Activated T-helper 1 cell treated with anti-CD3 and anti-CD28 coated beads, Interleukin-12 subunit alpha, Interleukin-12 subunit beta, Interleukin-2, Interleukin-4 antibody, amounts not matched to agents 30 ng/mL and 10 ng/mL and 1 ng/mL, durations not matched to agents 14 hours and 24 hours and 36 hours (primary cell): ENCODE measurements at regions not wholly inside any gene's neighbourhood (a gene's known extent, or its start where the extent isn't known, plus 50 kb on each side); places are given as distances from the start of the nearest gene placed in this dataset.

ENCODE experiments used
- DNase-seq: peaks from one replicate; pipeline ENCODE4 v3.0.0; 2021; ENCODE audit warnings: low spot score
- H3K27ac Mint-ChIP-seq: one replicate; pipeline ENCODE4 v1.8.0; 2021; ENCODE audit warnings: mild to moderate bottlenecking, mixed read lengths
- H3K27me3 Mint-ChIP-seq: one replicate; pipeline ENCODE4 v1.8.0; 2022; ENCODE audit warnings: mild to moderate bottlenecking, moderate library complexity, mixed read lengths; ENCODE audit not compliant: insufficient read depth
- H3K36me3 Mint-ChIP-seq: one replicate; pipeline ENCODE4 v1.8.0; 2021; ENCODE audit warnings: low read depth, mixed read lengths
- H3K4me1 Mint-ChIP-seq: one replicate; pipeline ENCODE4 v1.8.0; 2021; ENCODE audit warnings: low read depth, mixed read lengths
- H3K4me3 Mint-ChIP-seq: one replicate; pipeline ENCODE4 v1.8.0; 2021; ENCODE audit warnings: mild to moderate bottlenecking, moderate library complexity, mixed read lengths
- H3K9me3 Mint-ChIP-seq: one replicate; pipeline ENCODE4 v1.8.0; 2021; ENCODE audit warnings: mixed read lengths
- intact Hi-C: fragments of 100-400 bp; cut with micrococcal nuclease; formaldehyde crosslinking; loops from one replicate; pipeline ENCODE4 v1.15.1; 2024

- H3K27ac Mint-ChIP-seq: no peak overlapping the region
- peaks cover 4% of the 10 kb centered on the region for H3K27me3 Mint-ChIP-seq
- intact Hi-C loops: no loop called here
- no peaks in the 10 kb centered on the region for H3K36me3 Mint-ChIP-seq
- no peaks in the 10 kb centered on the region for H3K9me3 Mint-ChIP-seq
- H3K4me1 Mint-ChIP-seq: no peaks in the 10 kb centered on the region
- DNase-seq: no peak
- H3K4me3 Mint-ChIP-seq: no peak overlapping the region
Measured at GRCh38 chr13:59367467-59367866, 796.3 kb downstream of the DIAPH3 start.

- H3K36me3 Mint-ChIP-seq: no peaks in the 10 kb centered on the region
- peaks cover 4% of the 10 kb centered on the region for H3K27me3 Mint-ChIP-seq
- H3K4me3 Mint-ChIP-seq: no peak overlapping the region
- H3K9me3 Mint-ChIP-seq: no peaks in the 10 kb centered on the region
- H3K27ac Mint-ChIP-seq: no peak overlapping the region
- no peaks in the 10 kb centered on the region for H3K4me1 Mint-ChIP-seq
- DNase-seq: no peak
- intact Hi-C loops: no loop called here
Measured at GRCh38 chr13:59367904-59368303, 795.8 kb downstream of the DIAPH3 start.

- H3K36me3 Mint-ChIP-seq: no peaks in the 10 kb centered on the region
- intact Hi-C loops: no loop called here
- DNase-seq: no peak
Measured at GRCh38 chr13:59368693-59369092, 795.0 kb downstream of the DIAPH3 start.

GRCh38 chr13:59371229-59371628, 792.5 kb downstream of the DIAPH3 start:
- Mint-ChIP-seq H3K4me1 (no peaks in the 10 kb centered on the region), H3K27me3 (peaks cover 6% of the 10 kb centered on the region), H3K4me3 (no peak overlapping the region), H3K9me3 (no peaks in the 10 kb centered on the region), H3K27ac (no peak overlapping the region), H3K36me3 (no peaks in the 10 kb centered on the region)
- no peak for DNase-seq
- intact Hi-C loops: no loop called here

More at GRCh38 chr13:59368693-59369092, 795.0 kb downstream of the DIAPH3 start:
- H3K9me3 Mint-ChIP-seq: no peaks in the 10 kb centered on the region
- H3K4me3 Mint-ChIP-seq: no peak overlapping the region
- H3K27me3 Mint-ChIP-seq: peaks cover 4% of the 10 kb centered on the region
- H3K4me1 Mint-ChIP-seq: no peaks in the 10 kb centered on the region
- no peak overlapping the region for H3K27ac Mint-ChIP-seq

GRCh38 chr13:59373341-59373740, 790.4 kb downstream of the DIAPH3 start:
- Mint-ChIP-seq H3K36me3 (no peaks in the 10 kb centered on the region), H3K9me3 (no peaks in the 10 kb centered on the region), H3K4me3 (no peak overlapping the region), H3K27ac (no peak overlapping the region), H3K27me3 (peaks cover 6% of the 10 kb centered on the region), H3K4me1 (no peaks in the 10 kb centered on the region)
- intact Hi-C loops: no loop called here
- DNase-seq: no peak

GRCh38 chr13:59374691-59375090, 789.0 kb downstream of the DIAPH3 start:
- no peaks in the 10 kb centered on the region for H3K9me3 Mint-ChIP-seq
- no peak for DNase-seq
- H3K27me3 Mint-ChIP-seq: peaks cover 5% of the 10 kb centered on the region
- no peaks in the 10 kb centered on the region for H3K4me1 Mint-ChIP-seq
- no peak overlapping the region for H3K27ac Mint-ChIP-seq
- H3K36me3 Mint-ChIP-seq: no peaks in the 10 kb centered on the region
- H3K4me3 Mint-ChIP-seq: no peak overlapping the region
- intact Hi-C loops: no loop called here

- DNase-seq: no peak
- no peaks in the 10 kb centered on the region for H3K36me3 Mint-ChIP-seq
- H3K4me1 Mint-ChIP-seq: no peaks in the 10 kb centered on the region
- H3K27ac Mint-ChIP-seq: no peak overlapping the region
- intact Hi-C loops: no loop called here
- no peaks in the 10 kb centered on the region for H3K9me3 Mint-ChIP-seq
- H3K27me3 Mint-ChIP-seq: peaks cover 3% of the 10 kb centered on the region
- no peak overlapping the region for H3K4me3 Mint-ChIP-seq
Measured at GRCh38 chr13:59384154-59384553, 779.6 kb downstream of the DIAPH3 start.

- intact Hi-C loops: loop anchor here (1.0 to 5.0 kb wide), 5 partner anchors 287 to 1040 kb away; partner anchors contain the start of gene DIAPH3
- Mint-ChIP-seq H3K27ac (no peak overlapping the region), H3K27me3 (peaks cover 6% of the 10 kb centered on the region), H3K4me3 (no peak overlapping the region), H3K4me1 (no peaks in the 10 kb centered on the region), H3K36me3 (no peaks in the 10 kb centered on the region), H3K9me3 (no peaks in the 10 kb centered on the region)
- DNase-seq: peak; percentile 49
Measured at GRCh38 chr13:59391696-59392095, 772.0 kb downstream of the DIAPH3 start.

GRCh38 chr13:59392328-59392727, 771.4 kb downstream of the DIAPH3 start:
- intact Hi-C loops: loop anchor here (5.0 kb wide), 2 partner anchors 515 to 770 kb away; partner anchors contain the start of gene DIAPH3
- no peaks in the 10 kb centered on the region for H3K36me3 Mint-ChIP-seq
- H3K4me3 Mint-ChIP-seq: no peak overlapping the region
- no peak for DNase-seq
- H3K4me1 Mint-ChIP-seq: no peaks in the 10 kb centered on the region
- H3K27me3 Mint-ChIP-seq: peaks cover 5% of the 10 kb centered on the region
- H3K27ac Mint-ChIP-seq: no peak overlapping the region
- H3K9me3 Mint-ChIP-seq: no peaks in the 10 kb centered on the region

- Mint-ChIP-seq H3K9me3 (no peaks in the 10 kb centered on the region), H3K4me1 (no peaks in the 10 kb centered on the region), H3K27ac (no peak overlapping the region), H3K36me3 (no peaks in the 10 kb centered on the region), H3K27me3 (peaks cover 6% of the 10 kb centered on the region), H3K4me3 (no peak overlapping the region)
- intact Hi-C loops: loop anchor here (5.0 kb wide), 2 partner anchors 513 to 768 kb away; partner anchors contain the start of gene DIAPH3
- no peak for DNase-seq
Measured at GRCh38 chr13:59394496-59394895, 769.2 kb downstream of the DIAPH3 start.

GRCh38 chr13:59398127-59398526, 765.6 kb downstream of the DIAPH3 start:
- intact Hi-C loops: no loop called here
- Mint-ChIP-seq H3K27me3 (peaks cover 3% of the 10 kb centered on the region), H3K4me1 (no peaks in the 10 kb centered on the region), H3K9me3 (peaks cover 6% of the 10 kb centered on the region), H3K27ac (no peak overlapping the region), H3K36me3 (no peaks in the 10 kb centered on the region), H3K4me3 (no peak overlapping the region)
- DNase-seq: no peak

GRCh38 chr13:59398661-59399060, 765.1 kb downstream of the DIAPH3 start:
- no peak overlapping the region for H3K27ac Mint-ChIP-seq
- DNase-seq: no peak
- no peak overlapping the region for H3K4me3 Mint-ChIP-seq
- H3K9me3 Mint-ChIP-seq: peaks cover 9% of the 10 kb centered on the region
- H3K4me1 Mint-ChIP-seq: no peaks in the 10 kb centered on the region
- H3K27me3 Mint-ChIP-seq: peaks cover 3% of the 10 kb centered on the region
- intact Hi-C loops: no loop called here
- no peaks in the 10 kb centered on the region for H3K36me3 Mint-ChIP-seq

- H3K27me3 Mint-ChIP-seq: peaks cover 3% of the 10 kb centered on the region
- intact Hi-C loops: no loop called here
Measured at GRCh38 chr13:59399513-59399912, 764.2 kb downstream of the DIAPH3 start.

GRCh38 chr13:59404331-59404730, 759.4 kb downstream of the DIAPH3 start:
- peaks cover 1% of the 10 kb centered on the region for H3K27me3 Mint-ChIP-seq
- intact Hi-C loops: no loop called here
- H3K36me3 Mint-ChIP-seq: no peaks in the 10 kb centered on the region
- peaks cover 36% of the 10 kb centered on the region for H3K9me3 Mint-ChIP-seq
- DNase-seq: no peak
- no peak overlapping the region for H3K4me3 Mint-ChIP-seq
- no peaks in the 10 kb centered on the region for H3K4me1 Mint-ChIP-seq
- H3K27ac Mint-ChIP-seq: no peak overlapping the region

More at GRCh38 chr13:59399513-59399912, 764.2 kb downstream of the DIAPH3 start:
- DNase-seq: no peak
- Mint-ChIP-seq H3K9me3 (peaks cover 9% of the 10 kb centered on the region), H3K4me1 (no peaks in the 10 kb centered on the region), H3K27ac (no peak overlapping the region), H3K4me3 (no peak overlapping the region), H3K36me3 (no peaks in the 10 kb centered on the region)
